ENCODE measurements at regions not wholly inside any gene's neighbourhood (a gene's known extent, or its start where the extent isn't known, plus 50 kb on each side); places are given as distances from the start of the nearest gene placed in this dataset.

GRCh38 chr2:121005453-121005852 is 269.8 kb downstream of the GLI2 start:
- Histone ChIP-seq H3K27ac (no peak overlapping the region), H3K9me3 (ENCODE audit: low read depth) (no peaks in the 10 kb centered on the region), H3K4me1 (ENCODE audit: low read depth) (no peaks in the 10 kb centered on the region), H3K27me3 (no peaks in the 10 kb centered on the region), H3K4me3 (no peak overlapping the region), H3K36me3 (no peaks in the 10 kb centered on the region)
- no peak for DNase-seq (ENCODE audit: low read depth in 1 of 2, low spot score in 1 of 2)
- no peak for TF ChIP-seq CTCF (IDR thresholded peaks at IDR 0.05; ENCODE audit: low read depth, low read length)

- DNase-seq (ENCODE audit: low read depth in 1 of 2, low spot score in 1 of 2): no peak
- no peak overlapping the region for H3K27ac ChIP-seq
Observed at GRCh38 chr2:121006743-121007489, 271.2 kb downstream of the GLI2 start.

GRCh38 chr2:121007490-121007853 is 271.8 kb downstream of the GLI2 start:
- Histone ChIP-seq H3K27ac (no peak overlapping the region), H3K36me3 (no peaks in the 10 kb centered on the region), H3K4me3 (no peak overlapping the region), H3K27me3 (no peaks in the 10 kb centered on the region), H3K9me3 (ENCODE audit: low read depth) (no peaks in the 10 kb centered on the region), H3K4me1 (ENCODE audit: low read depth) (no peaks in the 10 kb centered on the region)
- DNase-seq (ENCODE audit: low read depth in 1 of 2, low spot score in 1 of 2): no peak
- TF ChIP-seq CTCF (IDR thresholded peaks at IDR 0.05; ENCODE audit: low read depth, low read length): no peak

More at GRCh38 chr2:121006743-121007489, 271.2 kb downstream of the GLI2 start:
- Histone ChIP-seq H3K4me1 (ENCODE audit: low read depth) (no peaks in the 10 kb centered on the region), H3K9me3 (ENCODE audit: low read depth) (no peaks in the 10 kb centered on the region), H3K4me3 (no peak overlapping the region), H3K36me3 (no peaks in the 10 kb centered on the region), H3K27me3 (no peaks in the 10 kb centered on the region)
- TF ChIP-seq CTCF (IDR thresholded peaks at IDR 0.05; ENCODE audit: low read depth, low read length): no peak

- TF ChIP-seq CTCF (IDR thresholded peaks at IDR 0.05; ENCODE audit: low read depth, low read length): peak; percentile 35
- Histone ChIP-seq H3K4me1 (ENCODE audit: low read depth) (no peaks in the 10 kb centered on the region), H3K9me3 (ENCODE audit: low read depth) (no peaks in the 10 kb centered on the region), H3K4me3 (no peak overlapping the region), H3K36me3 (no peaks in the 10 kb centered on the region), H3K27me3 (no peaks in the 10 kb centered on the region), H3K27ac (no peak overlapping the region)
- DNase-seq (ENCODE audit: low read depth in 1 of 2, low spot score in 1 of 2): peak; percentile 12 to 37
Observed at GRCh38 chr2:121008975-121009374, 273.3 kb downstream of the GLI2 start.

- no peak for TF ChIP-seq CTCF (IDR thresholded peaks at IDR 0.05; ENCODE audit: low read depth, low read length)
- DNase-seq (ENCODE audit: low read depth in 1 of 2, low spot score in 1 of 2): no peak
- Histone ChIP-seq H3K9me3 (ENCODE audit: low read depth) (no peaks in the 10 kb centered on the region), H3K4me1 (ENCODE audit: low read depth) (no peaks in the 10 kb centered on the region), H3K27ac (no peak overlapping the region), H3K4me3 (no peak overlapping the region), H3K36me3 (no peaks in the 10 kb centered on the region), H3K27me3 (no peaks in the 10 kb centered on the region)
Observed at GRCh38 chr2:121010998-121011397, 274.0 kb downstream of the TFCP2L1 start.

Data from cardiac muscle cell (in vitro differentiated cells and primary cell).